ENCODE measurements at regions not wholly inside any gene's neighbourhood (a gene's known extent, or its start where the extent isn't known, plus 50 kb on each side); places are given as distances from the start of the nearest gene placed in this dataset.
A peak's percentile ranks its signal among the peaks of the same experiment; 100 is the strongest.

DNA sequence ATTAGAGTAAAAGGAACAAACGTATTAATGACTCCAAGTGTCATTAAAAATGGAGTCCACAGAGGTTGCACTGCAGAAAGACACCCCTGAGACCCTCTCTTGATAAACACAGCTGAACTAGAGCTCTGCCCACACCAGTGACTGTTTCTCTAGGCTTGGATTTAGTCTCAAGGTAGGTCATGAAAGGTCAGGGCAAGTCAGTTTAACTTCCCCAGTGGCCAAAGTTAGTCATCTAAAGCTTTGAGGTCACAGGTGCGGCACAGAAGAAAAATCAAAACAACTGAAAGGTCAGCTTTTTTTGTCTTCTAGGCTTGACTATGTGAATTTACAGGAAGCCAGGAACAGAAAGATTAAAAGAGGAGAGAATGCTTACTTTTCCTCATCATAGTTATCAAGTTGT is 749.6 kb downstream of the RAB28 start:
- 23 to 39% (median 30%) methylated on average over 2 of the region's 2 CpGs for WGBS, 3 donors
- FAIRE-seq (no peak), DNase-seq (no peak)
- Histone ChIP-seq H3K4me3 (ENCODE audit: low read depth in 1 of 3, low read length in 3 of 3) (no peak overlapping the region), H3K27me3 (ENCODE audit: control insufficient read depth in 3 of 3, insufficient read depth in 3 of 3, low read length in 3 of 3) (peaks cover 0 to 4% (median 0%) of the 10 kb centered on the region in 3 donors), H3K27ac (ENCODE audit: low read depth in 1 of 3, low read length in 2 of 3) (no peak overlapping the region), H3K4me1 (ENCODE audit: control insufficient read depth in 3 of 3, insufficient read depth in 2 of 3, low read depth in 1 of 3, low read length in 2 of 3) (no peaks in the 10 kb centered on the region), H3K9me3 (ENCODE audit: control insufficient read depth in 2 of 2, insufficient read depth in 1 of 2, low read depth in 1 of 2, low read length in 1 of 2) (no peaks in the 10 kb centered on the region), H3K36me3 (ENCODE audit: control insufficient read depth in 3 of 3, insufficient read depth in 2 of 3, low read depth in 1 of 3, low read length in 3 of 3) (no peaks in the 10 kb centered on the region)

DNA sequence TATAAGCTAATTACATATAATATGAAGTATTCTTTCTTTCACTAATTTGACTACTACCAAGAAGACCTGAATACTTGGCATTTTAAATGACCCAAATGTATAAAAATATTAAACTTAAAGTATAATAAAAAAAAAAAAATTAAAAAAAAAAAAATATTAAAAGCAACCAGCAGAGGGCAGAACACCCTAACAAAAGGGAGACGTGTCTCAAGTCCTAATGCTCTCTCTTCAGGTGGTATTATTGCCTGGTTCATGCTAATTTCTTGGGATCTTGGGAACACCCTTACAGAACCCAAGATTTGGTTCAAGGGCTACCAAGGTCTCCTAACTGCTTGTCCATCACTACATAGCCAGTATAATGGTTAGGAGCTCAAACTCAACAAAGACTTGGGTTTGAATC is 754.8 kb downstream of the RAB28 start:
- 0% methylated on average over 1 of the region's 1 CpG for WGBS, 3 donors
- H3K27ac ChIP-seq (ENCODE audit: low read depth in 1 of 3, low read length in 2 of 3): no peak overlapping the region
- H3K9me3 ChIP-seq (ENCODE audit: control insufficient read depth in 2 of 2, insufficient read depth in 1 of 2, low read depth in 1 of 2, low read length in 1 of 2): no peaks in the 10 kb centered on the region
- no peak overlapping the region for H3K4me3 ChIP-seq (ENCODE audit: low read depth in 1 of 3, low read length in 3 of 3)
- H3K36me3 ChIP-seq (ENCODE audit: control insufficient read depth in 3 of 3, insufficient read depth in 2 of 3, low read depth in 1 of 3, low read length in 3 of 3): no peaks in the 10 kb centered on the region
- peaks cover 0 to 4% (median 0%) of the 10 kb centered on the region in 3 donors for H3K27me3 ChIP-seq (ENCODE audit: control insufficient read depth in 3 of 3, insufficient read depth in 3 of 3, low read length in 3 of 3)
- peak; percentile 19 for FAIRE-seq
- H3K4me1 ChIP-seq (ENCODE audit: control insufficient read depth in 3 of 3, insufficient read depth in 2 of 3, low read depth in 1 of 3, low read length in 2 of 3): no peaks in the 10 kb centered on the region
- DNase-seq: peak in 1 of 2 donors; percentile 6

DNA sequence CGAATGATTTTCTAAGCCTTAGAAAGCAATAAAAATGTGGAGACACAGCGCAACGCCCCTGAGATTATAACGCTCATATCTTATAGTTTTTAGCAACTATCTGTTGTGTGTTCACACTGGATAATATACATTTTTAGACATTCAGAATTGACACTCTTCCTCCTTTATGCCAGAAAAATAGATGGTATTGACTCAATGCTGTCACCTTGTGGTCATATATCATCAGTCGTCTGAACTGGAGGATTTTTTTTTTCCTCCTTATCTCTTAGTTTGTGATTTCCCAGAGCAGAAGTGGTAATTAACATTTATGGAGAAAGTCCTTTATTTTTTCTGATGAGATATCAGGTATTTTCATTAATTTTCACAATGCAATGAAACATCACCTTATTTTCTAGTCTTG is 759.6 kb downstream of the RAB28 start:
- no peaks in the 10 kb centered on the region for H3K36me3 ChIP-seq (ENCODE audit: control insufficient read depth in 3 of 3, insufficient read depth in 2 of 3, low read depth in 1 of 3, low read length in 3 of 3)
- DNase-seq (peak in 1 of 2 donors; percentile 17), FAIRE-seq (no peak)
- H3K4me1 ChIP-seq (ENCODE audit: control insufficient read depth in 3 of 3, insufficient read depth in 2 of 3, low read depth in 1 of 3, low read length in 2 of 3): no peaks in the 10 kb centered on the region
- 13 to 21% (median 13%) methylated on average over 5 of the region's 5 CpGs for WGBS, 3 donors
- H3K27ac ChIP-seq (ENCODE audit: low read depth in 1 of 3, low read length in 2 of 3): no peak overlapping the region
- H3K27me3 ChIP-seq (ENCODE audit: control insufficient read depth in 3 of 3, insufficient read depth in 3 of 3, low read length in 3 of 3): no peaks in the 10 kb centered on the region
- H3K4me3 ChIP-seq (ENCODE audit: low read depth in 1 of 3, low read length in 3 of 3): no peak overlapping the region
- no peaks in the 10 kb centered on the region for H3K9me3 ChIP-seq (ENCODE audit: control insufficient read depth in 2 of 2, insufficient read depth in 1 of 2, low read depth in 1 of 2, low read length in 1 of 2)

DNA sequence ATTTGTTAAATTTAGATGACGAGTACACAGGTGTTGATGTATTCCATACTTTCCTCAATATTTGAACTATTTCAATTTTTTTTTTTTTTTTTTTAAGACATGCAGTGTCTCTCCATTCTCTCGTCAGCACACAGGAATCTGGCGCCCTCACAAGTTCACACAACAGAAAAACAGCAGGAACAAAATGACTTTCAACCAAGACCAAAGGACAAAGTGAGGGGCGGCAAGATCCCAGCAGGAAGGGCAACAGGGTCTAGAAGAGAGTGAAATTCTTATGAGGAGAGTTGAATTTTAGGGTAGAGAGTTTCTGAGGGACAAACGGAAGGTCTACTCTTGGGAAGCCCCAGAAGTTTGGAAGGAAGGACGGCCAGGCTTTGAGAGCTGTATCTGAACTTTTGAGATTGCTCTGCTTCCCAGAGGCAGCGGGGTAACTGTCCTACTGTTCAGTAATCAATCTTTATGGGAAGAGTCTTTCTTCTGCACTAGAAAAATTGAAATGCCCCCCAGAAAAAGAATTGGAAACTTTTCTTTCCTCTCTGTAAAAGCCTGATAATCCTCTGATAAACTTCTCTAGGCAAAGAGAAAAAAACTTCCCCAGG is 760.2 kb downstream of the RAB28 start:
- Histone ChIP-seq H3K4me3 (ENCODE audit: low read depth in 1 of 3, low read length in 3 of 3) (no peak overlapping the region), H3K9me3 (ENCODE audit: control insufficient read depth in 2 of 2, insufficient read depth in 1 of 2, low read depth in 1 of 2, low read length in 1 of 2) (no peaks in the 10 kb centered on the region), H3K4me1 (ENCODE audit: control insufficient read depth in 3 of 3, insufficient read depth in 2 of 3, low read depth in 1 of 3, low read length in 2 of 3) (no peaks in the 10 kb centered on the region), H3K36me3 (ENCODE audit: control insufficient read depth in 3 of 3, insufficient read depth in 2 of 3, low read depth in 1 of 3, low read length in 3 of 3) (no peaks in the 10 kb centered on the region), H3K27ac (ENCODE audit: low read depth in 1 of 3, low read length in 2 of 3) (no peak overlapping the region), H3K27me3 (ENCODE audit: control insufficient read depth in 3 of 3, insufficient read depth in 3 of 3, low read length in 3 of 3) (no peaks in the 10 kb centered on the region)
- FAIRE-seq: no peak
- WGBS, 3 donors: 20 to 26% (median 26%) methylated on average over 7 of the region's 7 CpGs
- DNase-seq: no peak

DNA sequence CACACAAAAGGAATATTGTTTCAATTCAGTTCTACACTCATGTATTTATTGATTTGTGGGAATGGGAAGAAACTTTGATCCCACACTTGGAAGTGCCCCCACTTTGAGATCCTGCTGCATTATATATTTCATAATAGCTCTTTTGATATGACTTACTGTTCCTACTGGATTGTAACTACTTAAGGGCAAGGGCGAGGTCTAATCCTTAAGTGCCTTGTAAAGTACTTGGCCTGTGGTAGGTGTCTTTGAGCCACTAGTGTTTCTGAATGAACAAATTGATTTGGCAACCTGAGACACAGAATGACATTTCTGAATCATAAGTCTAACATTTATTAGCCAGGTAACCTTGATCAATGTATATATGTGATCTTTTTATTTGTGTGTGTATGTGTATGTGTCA is 767.2 kb downstream of the RAB28 start:
- DNase-seq (no peak), FAIRE-seq (no peak)
- 21 to 76% (median 57%) methylated on average over 1 of the region's 1 CpG for WGBS, 3 donors
- H3K27me3 ChIP-seq (ENCODE audit: control insufficient read depth in 3 of 3, insufficient read depth in 3 of 3, low read length in 3 of 3): no peaks in the 10 kb centered on the region
- no peaks in the 10 kb centered on the region for H3K4me1 ChIP-seq (ENCODE audit: control insufficient read depth in 3 of 3, insufficient read depth in 2 of 3, low read depth in 1 of 3, low read length in 2 of 3)
- no peaks in the 10 kb centered on the region for H3K9me3 ChIP-seq (ENCODE audit: control insufficient read depth in 2 of 2, insufficient read depth in 1 of 2, low read depth in 1 of 2, low read length in 1 of 2)
- no peaks in the 10 kb centered on the region for H3K36me3 ChIP-seq (ENCODE audit: control insufficient read depth in 3 of 3, insufficient read depth in 2 of 3, low read depth in 1 of 3, low read length in 3 of 3)
- H3K27ac ChIP-seq (ENCODE audit: low read depth in 1 of 3, low read length in 2 of 3): no peak overlapping the region
- H3K4me3 ChIP-seq (ENCODE audit: low read depth in 1 of 3, low read length in 3 of 3): no peak overlapping the region

DNA sequence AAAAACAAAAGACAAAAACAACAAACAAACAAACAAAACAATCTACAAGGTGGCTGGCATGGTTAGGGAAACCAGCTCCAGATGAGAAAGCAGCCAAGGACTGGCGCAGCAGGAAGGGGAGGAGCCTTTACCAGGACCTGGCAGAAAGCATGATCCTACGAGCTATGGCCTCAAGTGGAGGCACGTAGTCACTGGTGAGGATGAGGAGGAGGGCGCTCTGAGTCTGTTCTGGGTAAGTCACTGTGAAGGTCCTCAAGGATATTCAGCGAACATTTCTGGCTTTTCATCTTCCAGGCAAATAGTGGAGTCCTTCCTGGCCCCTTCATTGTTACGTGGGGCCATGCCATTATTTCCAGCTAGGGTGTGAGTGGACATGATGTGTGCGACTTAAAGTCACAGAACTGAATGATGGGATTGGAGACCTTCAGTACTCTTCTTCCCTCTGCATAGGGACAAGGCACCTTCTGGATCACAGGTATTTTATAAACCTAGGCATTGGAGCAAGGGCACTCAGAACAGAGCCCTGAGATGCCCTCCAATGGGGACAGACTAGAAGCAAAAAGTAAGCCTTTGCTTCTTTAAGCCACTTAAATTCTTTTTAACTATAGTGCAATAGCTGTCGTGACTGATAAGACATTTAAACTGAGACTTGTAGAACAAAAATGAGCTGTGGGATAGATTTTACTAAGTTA is 771.3 kb downstream of the RAB28 start:
- no peak for FAIRE-seq
- no peak overlapping the region for H3K4me3 ChIP-seq (ENCODE audit: low read depth in 1 of 3, low read length in 3 of 3)
- no peak overlapping the region for H3K27ac ChIP-seq (ENCODE audit: low read depth in 1 of 3, low read length in 2 of 3)
- no peaks in the 10 kb centered on the region for H3K4me1 ChIP-seq (ENCODE audit: control insufficient read depth in 3 of 3, insufficient read depth in 2 of 3, low read depth in 1 of 3, low read length in 2 of 3)
- no peaks in the 10 kb centered on the region for H3K27me3 ChIP-seq (ENCODE audit: control insufficient read depth in 3 of 3, insufficient read depth in 3 of 3, low read length in 3 of 3)
- no peak for DNase-seq
- H3K36me3 ChIP-seq (ENCODE audit: control insufficient read depth in 3 of 3, insufficient read depth in 2 of 3, low read depth in 1 of 3, low read length in 3 of 3): no peaks in the 10 kb centered on the region
- WGBS, 3 donors: 70 to 92% (median 83%) methylated on average over 8 of the region's 8 CpGs
- H3K9me3 ChIP-seq (ENCODE audit: control insufficient read depth in 2 of 2, insufficient read depth in 1 of 2, low read depth in 1 of 2, low read length in 1 of 2): no peaks in the 10 kb centered on the region

DNA sequence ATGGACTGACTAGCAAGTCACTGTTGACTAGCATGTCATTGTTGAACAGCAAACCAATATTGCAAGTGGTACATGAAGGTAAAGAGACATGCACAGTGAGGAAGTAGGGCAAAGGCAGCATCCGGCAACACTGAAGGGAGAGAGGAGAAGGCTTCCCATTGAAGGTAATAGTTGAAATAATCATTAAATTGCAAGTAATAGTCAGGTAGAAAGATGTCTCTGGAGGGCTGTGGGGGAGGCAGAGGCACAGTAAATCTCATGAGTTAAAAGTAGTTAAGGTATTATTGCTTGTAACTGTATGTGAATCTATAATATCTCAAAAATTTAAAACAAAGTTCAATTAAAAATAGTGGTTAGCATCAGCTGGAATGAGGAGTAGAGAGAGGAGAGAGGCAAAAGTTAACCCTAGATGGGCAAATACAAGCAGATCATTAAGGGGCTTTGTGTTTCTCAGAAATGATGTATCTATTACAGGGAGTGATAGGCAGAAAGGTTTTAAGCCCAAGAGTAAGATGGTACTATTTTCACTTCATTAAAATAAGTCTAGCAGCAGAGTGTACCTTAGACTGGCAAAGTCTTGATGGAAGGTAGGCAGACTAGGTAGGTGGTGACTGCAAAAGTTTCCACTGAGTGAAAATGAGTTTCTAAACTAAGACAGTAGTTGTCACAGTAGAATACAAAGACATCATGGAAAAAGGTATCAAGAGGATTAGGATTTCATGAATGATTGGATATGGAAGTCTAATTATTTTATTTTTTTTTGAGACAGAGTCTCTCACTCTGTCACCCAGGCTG is 776.6 kb downstream of the RAB28 start:
- WGBS, 3 donors: 78 to 96% (median 89%) methylated on average over 1 of the region's 1 CpG
- DNase-seq: no peak
- no peak overlapping the region for H3K4me3 ChIP-seq (ENCODE audit: low read depth in 1 of 3, low read length in 3 of 3)
- no peaks in the 10 kb centered on the region for H3K9me3 ChIP-seq (ENCODE audit: control insufficient read depth in 2 of 2, insufficient read depth in 1 of 2, low read depth in 1 of 2, low read length in 1 of 2)
- peaks cover 0 to 3% (median 0%) of the 10 kb centered on the region in 3 donors for H3K27me3 ChIP-seq (ENCODE audit: control insufficient read depth in 3 of 3, insufficient read depth in 3 of 3, low read length in 3 of 3)
- no peaks in the 10 kb centered on the region for H3K4me1 ChIP-seq (ENCODE audit: control insufficient read depth in 3 of 3, insufficient read depth in 2 of 3, low read depth in 1 of 3, low read length in 2 of 3)
- no peaks in the 10 kb centered on the region for H3K36me3 ChIP-seq (ENCODE audit: control insufficient read depth in 3 of 3, insufficient read depth in 2 of 3, low read depth in 1 of 3, low read length in 3 of 3)
- no peak overlapping the region for H3K27ac ChIP-seq (ENCODE audit: low read depth in 1 of 3, low read length in 2 of 3)
- FAIRE-seq: no peak

DNA sequence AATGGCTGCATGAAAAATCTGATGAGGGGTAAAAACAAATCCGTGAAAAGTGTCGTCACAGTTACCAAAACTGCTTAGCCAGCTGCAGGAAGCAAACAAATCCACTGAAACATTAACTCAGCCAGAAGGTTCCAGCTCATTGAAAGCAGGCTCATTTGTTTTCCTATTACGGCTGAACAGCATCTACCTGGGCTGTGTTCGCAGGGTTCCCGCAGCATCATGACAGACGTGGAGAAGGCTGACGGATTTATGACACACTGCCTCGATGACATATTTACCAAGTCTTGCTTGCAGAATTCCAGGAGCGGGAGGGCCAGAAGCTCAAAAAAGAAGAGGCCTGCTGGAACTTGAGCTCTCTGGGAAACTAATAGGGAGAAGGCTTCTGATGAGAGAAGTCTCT is 781.1 kb downstream of the RAB28 start:
- WGBS, 3 donors: 23 to 47% (median 35%) methylated on average over 9 of the region's 9 CpGs
- Histone ChIP-seq H3K4me3 (ENCODE audit: low read depth in 1 of 3, low read length in 3 of 3) (no peak overlapping the region), H3K9me3 (ENCODE audit: control insufficient read depth in 2 of 2, insufficient read depth in 1 of 2, low read depth in 1 of 2, low read length in 1 of 2) (no peaks in the 10 kb centered on the region), H3K36me3 (ENCODE audit: control insufficient read depth in 3 of 3, insufficient read depth in 2 of 3, low read depth in 1 of 3, low read length in 3 of 3) (no peaks in the 10 kb centered on the region), H3K27ac (ENCODE audit: low read depth in 1 of 3, low read length in 2 of 3) (no peak overlapping the region), H3K27me3 (ENCODE audit: control insufficient read depth in 3 of 3, insufficient read depth in 3 of 3, low read length in 3 of 3) (peaks cover 0 to 3% (median 0%) of the 10 kb centered on the region in 3 donors), H3K4me1 (ENCODE audit: control insufficient read depth in 3 of 3, insufficient read depth in 2 of 3, low read depth in 1 of 3, low read length in 2 of 3) (no peaks in the 10 kb centered on the region)
- DNase-seq: no peak
- FAIRE-seq: no peak

All from small intestine (tissue), 7 donors.